ENCODE measurements at regions not wholly inside any gene's neighbourhood (a gene's known extent, or its start where the extent isn't known, plus 50 kb on each side); places are given as distances from the start of the nearest gene placed in this dataset.

DNA sequence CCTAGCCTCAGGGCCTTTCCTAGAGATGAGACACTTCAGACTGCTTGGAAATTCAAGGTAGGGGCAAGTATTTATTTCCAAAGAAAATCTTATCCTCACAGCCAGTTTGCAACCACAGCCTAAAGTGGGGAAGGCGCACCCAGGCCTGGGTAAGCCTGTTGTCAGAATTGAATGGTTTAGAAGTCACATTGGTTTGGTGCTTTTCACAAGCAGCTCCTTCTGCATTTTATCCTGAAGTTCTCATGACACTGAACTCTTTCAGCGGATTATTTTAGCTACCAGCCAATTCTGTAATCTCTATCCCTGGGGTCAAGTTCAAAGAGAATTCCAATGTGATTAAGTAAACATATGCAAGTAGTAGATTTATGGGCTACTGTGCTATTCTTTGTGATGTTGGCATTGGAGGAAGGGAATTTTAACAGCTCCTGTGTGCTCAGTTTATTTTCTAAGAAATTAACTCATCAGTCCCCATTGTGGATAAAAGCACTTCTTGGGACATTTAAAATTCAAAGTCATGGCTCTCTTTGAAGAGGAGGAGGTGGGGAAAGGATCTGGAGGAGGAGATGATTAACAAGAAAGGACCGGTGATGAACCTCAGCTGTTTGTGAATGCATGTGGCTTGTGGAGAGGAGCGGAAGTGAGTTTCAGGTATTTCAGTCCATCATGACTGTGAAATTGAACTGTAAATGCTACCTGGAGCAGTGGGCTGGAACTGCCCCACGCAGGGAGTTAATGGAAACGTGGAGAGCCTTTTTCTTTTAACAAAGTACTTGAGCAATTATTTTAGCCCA, 90.2 kb upstream of the CACUL1 start:
- TF ChIP-seq POLR2A (IDR thresholded peaks at IDR 0.05) = no peak
- TF ChIP-seq, protein P1, sequence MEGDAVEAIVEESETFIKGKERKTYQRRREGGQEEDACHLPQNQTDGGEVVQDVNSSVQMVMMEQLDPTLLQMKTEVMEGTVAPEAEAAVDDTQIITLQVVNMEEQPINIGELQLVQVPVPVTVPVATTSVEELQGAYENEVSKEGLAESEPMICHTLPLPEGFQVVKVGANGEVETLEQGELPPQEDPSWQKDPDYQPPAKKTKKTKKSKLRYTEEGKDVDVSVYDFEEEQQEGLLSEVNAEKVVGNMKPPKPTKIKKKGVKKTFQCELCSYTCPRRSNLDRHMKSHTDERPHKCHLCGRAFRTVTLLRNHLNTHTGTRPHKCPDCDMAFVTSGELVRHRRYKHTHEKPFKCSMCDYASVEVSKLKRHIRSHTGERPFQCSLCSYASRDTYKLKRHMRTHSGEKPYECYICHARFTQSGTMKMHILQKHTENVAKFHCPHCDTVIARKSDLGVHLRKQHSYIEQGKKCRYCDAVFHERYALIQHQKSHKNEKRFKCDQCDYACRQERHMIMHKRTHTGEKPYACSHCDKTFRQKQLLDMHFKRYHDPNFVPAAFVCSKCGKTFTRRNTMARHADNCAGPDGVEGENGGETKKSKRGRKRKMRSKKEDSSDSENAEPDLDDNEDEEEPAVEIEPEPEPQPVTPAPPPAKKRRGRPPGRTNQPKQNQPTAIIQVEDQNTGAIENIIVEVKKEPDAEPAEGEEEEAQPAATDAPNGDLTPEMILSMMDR (IDR thresholded peaks at IDR 0.05) = no peak
